Renal pelvis (tissue), 1 donor: ENCODE measurements at regions not wholly inside any gene's neighbourhood (a gene's known extent, or its start where the extent isn't known, plus 50 kb on each side); places are given as distances from the start of the nearest gene placed in this dataset.

Experiments used
- DNase-seq: peaks from one replicate; pipeline ENCODE4 v3.0.0-alpha.2; 2013

GRCh38 chr10:7478727-7479457 is 68.1 kb upstream of the SFMBT2 start:
- DNase-seq = no peak

GRCh38 chr10:7477538-7478334 is 66.9 kb upstream of the SFMBT2 start:
- no peak for DNase-seq

GRCh38 chr10:7475939-7476338 is 65.1 kb upstream of the SFMBT2 start:
- DNase-seq = no peak

- DNase-seq = peak; percentile 34
Observed at GRCh38 chr10:7475046-7475911, 64.4 kb upstream of the SFMBT2 start.

- no peak for DNase-seq
Observed at GRCh38 chr10:7474388-7474787, 63.6 kb upstream of the SFMBT2 start.

GRCh38 chr10:7473474-7473873 is 62.6 kb upstream of the SFMBT2 start:
- DNase-seq = no peak

- no peak for DNase-seq
Observed at GRCh38 chr10:7471720-7472367, 61.0 kb upstream of the SFMBT2 start.

- no peak for DNase-seq
Observed at GRCh38 chr10:7470371-7470770, 59.5 kb upstream of the SFMBT2 start.

- DNase-seq = no peak
Observed at GRCh38 chr10:7467031-7467667, 56.3 kb upstream of the SFMBT2 start.

- DNase-seq = no peak
Observed at GRCh38 chr10:7464691-7465090, 53.9 kb upstream of the SFMBT2 start.
